Trophoblast cell (in vitro differentiated cells and primary cell): ENCODE measurements at regions not wholly inside any gene's neighbourhood (a gene's known extent, or its start where the extent isn't known, plus 50 kb on each side); places are given as distances from the start of the nearest gene placed in this dataset.
"Not testable (repeated sequence)": the region's sequence is repeated elsewhere in the genome, so short reads cannot be mapped to it uniquely, and the experiment has no call there.

Source experiments
- DNase-seq, 2 donors: peaks; one replicate each; pipeline ENCODE4 v3.0.0-alpha.2; 2016
- H2AFZ ChIP-seq: 2 replicates; pipeline ENCODE4 v1.6.1; 2013; ENCODE audit warnings: low read length, moderate library complexity, mild to moderate bottlenecking; ENCODE audit not compliant: insufficient read depth, poor library complexity
- H2AK5ac ChIP-seq: 2 replicates; pipeline ENCODE4 v1.6.1; 2013; ENCODE audit warnings: mild to moderate bottlenecking, low read length
- H2BK120ac ChIP-seq: 2 replicates; pipeline ENCODE4 v1.6.1; 2013; ENCODE audit warnings: low read length, mild to moderate bottlenecking, moderate library complexity; ENCODE audit not compliant: insufficient read depth, poor library complexity
- H2BK12ac ChIP-seq: 2 replicates; pipeline ENCODE4 v1.6.1; 2013; ENCODE audit warnings: mild to moderate bottlenecking, low read length, moderate library complexity
- H2BK5ac ChIP-seq: 2 replicates; pipeline ENCODE4 v1.6.1; 2013; ENCODE audit warnings: low read length, low read depth, moderate library complexity, mild to moderate bottlenecking; ENCODE audit not compliant: poor library complexity
- H3K14ac ChIP-seq: 2 replicates; pipeline ENCODE4 v1.6.1; 2013; ENCODE audit warnings: mild to moderate bottlenecking, low read length
- H3K18ac ChIP-seq: 2 replicates; pipeline ENCODE4 v1.6.1; 2013; ENCODE audit warnings: mild to moderate bottlenecking, low read length
- H3K23ac ChIP-seq: 2 replicates; pipeline ENCODE4 v1.6.1; 2013; ENCODE audit warnings: low read length
- H3K27ac ChIP-seq: 2 replicates; pipeline ENCODE4 v1.5.1; 2013; ENCODE audit warnings: low read depth, mild to moderate bottlenecking, inconsistent platforms, low read length, moderate library complexity
- H3K27me3 ChIP-seq: 2 replicates; pipeline ENCODE4 v1.6.1; 2013; ENCODE audit warnings: inconsistent platforms, mild to moderate bottlenecking, low read length, moderate library complexity; ENCODE audit not compliant: insufficient read depth
- H3K36me3 ChIP-seq, 2 experiments: 1 replicate in 1 of 2; 2 replicates in 1 of 2; pipeline ENCODE4 v1.6.1; 2013; ENCODE audit warnings: low read length in 2 of 2, mild to moderate bottlenecking in 2 of 2, moderate library complexity in 1 of 2; ENCODE audit not compliant: insufficient read depth in 2 of 2, control insufficient read depth in 1 of 2
- H3K4ac ChIP-seq: 2 replicates; pipeline ENCODE4 v1.6.1; 2013; ENCODE audit warnings: low read depth, mild to moderate bottlenecking, low read length, moderate library complexity
- H3K4me1 ChIP-seq, 2 experiments: 1 replicate in 1 of 2; 2 replicates in 1 of 2; pipeline ENCODE4 v1.6.1; 2013; ENCODE audit warnings: low read length in 2 of 2, mild to moderate bottlenecking in 2 of 2, moderate library complexity in 1 of 2; ENCODE audit not compliant: insufficient read depth in 2 of 2, control insufficient read depth in 1 of 2
- H3K4me2 ChIP-seq: 2 replicates; pipeline ENCODE4 v1.6.1; 2013; ENCODE audit warnings: inconsistent platforms, mild to moderate bottlenecking, low read length, moderate library complexity
- H3K4me3 ChIP-seq: 2 replicates; pipeline ENCODE4 v1.5.1; 2013; ENCODE audit warnings: mild to moderate bottlenecking, low read depth, low read length, inconsistent platforms
- H3K79me1 ChIP-seq: one replicate; pipeline ENCODE4 v1.6.1; 2013; ENCODE audit warnings: low read length
- H3K79me2 ChIP-seq: 2 replicates; pipeline ENCODE4 v1.6.1; 2013; ENCODE audit warnings: low read length, mild to moderate bottlenecking; ENCODE audit not compliant: control insufficient read depth, insufficient read depth, poor library complexity
- H3K9ac ChIP-seq: 2 replicates; pipeline ENCODE4 v1.6.1; 2013; ENCODE audit warnings: mild to moderate bottlenecking, low read length
- H3K9me3 ChIP-seq: 2 replicates; pipeline ENCODE4 v1.6.1; 2013; ENCODE audit warnings: low read depth, mild to moderate bottlenecking, control low read depth, inconsistent platforms, low read length; ENCODE audit not compliant: insufficient read depth
- H4K12ac ChIP-seq: 2 replicates; pipeline ENCODE4 v1.6.1; 2013; ENCODE audit warnings: low read depth, mild to moderate bottlenecking, low read length, moderate library complexity
- H4K8ac ChIP-seq: 2 replicates; pipeline ENCODE4 v1.6.1; 2013; ENCODE audit warnings: low read depth, mild to moderate bottlenecking, low read length, moderate library complexity
- H4K91ac ChIP-seq: one replicate; pipeline ENCODE4 v1.6.1; 2013; ENCODE audit warnings: low read depth, mild to moderate bottlenecking, low read length, moderate library complexity
- WGBS: extraction: QIAGEN DNeasy Blood & Tissue Kit; methylation state at CpG from one replicate; pipeline ENCODE4 v1.1.7; 2013; ENCODE audit warnings: missing lambda C conversion rate; ENCODE audit not compliant: insufficient read length, insufficient coverage; ENCODE audit errors: extremely low coverage; 5-methylcytosine and 5-hydroxymethylcytosine counted together

DNA sequence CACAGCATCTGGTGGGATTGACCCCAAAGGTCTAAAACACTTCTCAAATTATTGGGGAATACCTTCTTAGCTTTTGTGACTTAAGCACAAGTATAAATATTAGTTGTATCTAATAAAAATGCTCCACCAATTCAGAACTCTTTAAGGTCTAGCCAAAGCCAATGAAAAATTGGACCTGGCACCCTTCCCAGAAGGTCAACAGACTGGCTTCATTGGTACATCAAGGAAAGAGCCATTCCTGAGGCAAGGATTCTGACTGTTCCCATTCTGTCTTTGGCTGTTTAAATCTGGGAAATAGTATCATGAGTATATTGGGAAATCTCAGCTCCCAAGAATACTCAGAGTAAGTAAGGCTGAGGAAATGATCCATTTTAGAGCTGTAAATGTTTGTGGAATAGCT lies 153.0 kb upstream of the TRPC5 start:
- H3K4me3 ChIP-seq: no peak overlapping the region
- H3K27ac ChIP-seq: no peak overlapping the region
- no peak overlapping the region for H2BK120ac ChIP-seq
- no peaks in the 10 kb centered on the region for H3K4me1 ChIP-seq
- DNase-seq: no peak
- H2BK5ac ChIP-seq: no peak overlapping the region
- no peak overlapping the region for H2AFZ ChIP-seq
- H2AK5ac ChIP-seq: no peak overlapping the region
- H3K14ac ChIP-seq: no peak overlapping the region
- H3K27me3 ChIP-seq: no peaks in the 10 kb centered on the region
- H4K12ac ChIP-seq: no peak overlapping the region
- no peaks in the 10 kb centered on the region for H3K36me3 ChIP-seq
- no peaks in the 10 kb centered on the region for H3K79me1 ChIP-seq
- no peak overlapping the region for H2BK12ac ChIP-seq
- H3K4ac ChIP-seq: no peak overlapping the region
- no peak overlapping the region for H3K4me2 ChIP-seq
- no peak overlapping the region for H3K18ac ChIP-seq
- H4K8ac ChIP-seq: no peak overlapping the region
- H3K23ac ChIP-seq: no peak overlapping the region
- H3K9ac ChIP-seq: no peak overlapping the region
- no peak overlapping the region for H4K91ac ChIP-seq
- H3K79me2 ChIP-seq: no peaks in the 10 kb centered on the region
- H3K9me3 ChIP-seq: no peaks in the 10 kb centered on the region

DNA sequence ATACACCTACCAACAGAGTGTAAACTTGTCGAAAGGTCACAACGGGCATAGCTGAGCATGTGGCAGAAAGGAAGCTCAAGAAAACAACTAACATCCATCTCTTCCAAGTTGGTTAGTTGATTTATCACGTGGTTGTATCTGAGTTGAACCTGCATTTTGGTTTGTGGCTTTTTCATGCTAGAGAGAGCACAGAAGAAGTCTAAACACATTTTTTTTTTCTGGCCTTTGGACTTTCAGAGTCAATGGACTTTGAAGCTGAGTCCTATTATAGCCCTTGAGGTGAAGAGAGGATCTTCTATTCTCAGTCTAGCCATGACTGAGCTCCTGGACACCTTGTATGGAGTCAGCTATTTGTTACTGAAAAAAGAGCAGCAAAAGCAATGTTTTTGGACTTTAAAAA lies 150.6 kb upstream of the TRPC5 start:
- Histone ChIP-seq H3K18ac (no peak overlapping the region), H3K36me3 (no peaks in the 10 kb centered on the region), H3K4ac (no peak overlapping the region), H3K27ac (no peak overlapping the region), H3K14ac (no peak overlapping the region), H4K8ac (no peak overlapping the region), H3K79me2 (no peaks in the 10 kb centered on the region), H3K79me1 (no peaks in the 10 kb centered on the region), H2AK5ac (no peak overlapping the region), H2BK5ac (no peak overlapping the region), H3K9me3 (no peaks in the 10 kb centered on the region), H4K91ac (no peak overlapping the region), H3K9ac (no peak overlapping the region), H3K23ac (no peak overlapping the region), H3K4me2 (no peak overlapping the region), H2BK12ac (no peak overlapping the region), H3K27me3 (no peaks in the 10 kb centered on the region), H2AFZ (no peak overlapping the region), H3K4me3 (no peak overlapping the region), H4K12ac (no peak overlapping the region), H2BK120ac (no peak overlapping the region), H3K4me1 (no peaks in the 10 kb centered on the region)
- no peak for DNase-seq
- WGBS: no CpG with 5 or more reads among the region's 3 CpGs

DNA sequence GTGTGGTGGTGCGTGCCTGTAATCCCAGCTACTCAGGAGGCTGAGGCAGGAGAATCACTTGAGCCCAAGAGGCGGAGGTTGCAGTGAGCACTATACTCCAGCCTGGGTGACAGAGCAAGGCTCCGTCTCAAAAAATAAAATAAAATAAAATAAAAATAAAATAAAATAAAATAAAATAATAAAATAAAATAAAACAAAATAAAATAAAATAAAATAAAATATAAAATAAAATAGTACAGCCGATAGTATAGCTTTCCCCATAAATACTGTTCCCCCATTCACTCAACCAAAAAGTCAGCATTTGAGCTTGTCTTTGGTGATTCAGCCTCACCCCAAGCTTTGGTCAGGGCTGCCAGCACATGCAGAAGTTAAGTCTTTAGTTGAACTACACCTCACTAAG lies 144.2 kb upstream of the TRPC5 start:
- not testable (repeated sequence) for H2BK120ac ChIP-seq, H3K79me1 ChIP-seq, H2AK5ac ChIP-seq, H4K8ac ChIP-seq, H3K27ac ChIP-seq, H4K91ac ChIP-seq, H3K4me3 ChIP-seq, H3K4ac ChIP-seq, H2AFZ ChIP-seq, H2BK12ac ChIP-seq, H3K9ac ChIP-seq, H3K79me2 ChIP-seq, H3K4me1 ChIP-seq, DNase-seq, H2BK5ac ChIP-seq, H3K14ac ChIP-seq, H4K12ac ChIP-seq, H3K36me3 ChIP-seq, H3K9me3 ChIP-seq, H3K18ac ChIP-seq, H3K27me3 ChIP-seq, H3K4me2 ChIP-seq, H3K23ac ChIP-seq
- no CpG with 5 or more reads among the region's 4 CpGs for WGBS

DNA sequence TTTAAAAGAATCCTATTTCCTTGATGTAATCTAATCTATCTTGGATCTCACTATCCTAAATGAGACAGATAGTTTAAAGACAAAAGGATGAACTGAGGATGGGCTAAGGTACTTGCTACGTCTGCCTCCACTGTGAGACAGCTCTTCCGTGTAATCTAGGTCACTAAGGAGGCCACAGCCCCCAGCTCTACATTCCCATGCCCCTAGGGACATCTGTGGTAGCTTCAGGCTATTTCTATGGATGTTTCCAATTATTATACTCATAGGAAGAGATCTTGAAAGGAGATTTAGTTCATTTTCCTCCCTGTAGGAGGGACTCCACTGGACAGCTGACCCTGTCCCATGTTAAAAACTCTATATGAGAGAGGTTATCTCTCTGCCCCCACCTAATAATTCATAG lies 140.8 kb upstream of the TRPC5 start:
- Histone ChIP-seq H3K4ac (no peak overlapping the region), H3K36me3 (no peaks in the 10 kb centered on the region), H3K79me1 (no peaks in the 10 kb centered on the region), H3K23ac (no peak overlapping the region), H2AK5ac (no peak overlapping the region), H3K14ac (no peak overlapping the region), H2BK12ac (no peak overlapping the region), H3K27ac (no peak overlapping the region), H3K9me3 (no peaks in the 10 kb centered on the region), H3K27me3 (no peaks in the 10 kb centered on the region), H4K12ac (no peak overlapping the region), H2BK120ac (no peak overlapping the region), H4K8ac (no peak overlapping the region), H3K18ac (no peak overlapping the region), H2BK5ac (no peak overlapping the region), H3K4me2 (no peak overlapping the region), H3K9ac (no peak overlapping the region), H2AFZ (no peak overlapping the region), H3K4me3 (no peak overlapping the region), H4K91ac (no peak overlapping the region), H3K79me2 (no peaks in the 10 kb centered on the region), H3K4me1 (no peaks in the 10 kb centered on the region)
- WGBS: no CpG with 5 or more reads among the region's 2 CpGs
- DNase-seq: peak in 1 of 2 donors; percentile 34

DNA sequence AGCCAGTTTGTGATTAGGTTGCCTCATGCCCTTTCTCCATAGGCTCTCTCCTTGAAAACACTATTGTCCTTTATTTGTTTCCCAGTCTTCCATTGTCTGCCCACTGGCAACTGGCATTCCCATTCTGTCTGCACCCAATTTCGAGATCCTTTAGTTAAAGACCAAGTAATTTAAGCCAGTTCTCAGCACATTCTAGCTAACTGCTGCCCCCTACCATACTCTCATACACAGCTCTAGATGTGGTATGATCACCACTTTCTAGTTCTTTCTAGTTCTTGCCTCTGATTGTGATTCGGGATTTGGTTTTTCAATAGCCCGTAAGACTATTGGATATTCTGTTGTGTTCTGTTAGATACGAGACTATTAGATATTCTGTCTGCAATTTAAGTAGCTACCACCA lies 135.8 kb upstream of the TRPC5 start:
- Histone ChIP-seq H3K27me3 (no peaks in the 10 kb centered on the region), H3K4ac (no peak overlapping the region), H3K14ac (no peak overlapping the region), H2BK5ac (no peak overlapping the region), H3K4me3 (no peak overlapping the region), H2BK120ac (no peak overlapping the region), H3K9ac (no peak overlapping the region), H4K91ac (no peak overlapping the region), H3K18ac (no peak overlapping the region), H4K8ac (no peak overlapping the region), H4K12ac (no peak overlapping the region), H3K79me1 (no peaks in the 10 kb centered on the region), H3K9me3 (no peaks in the 10 kb centered on the region), H3K27ac (no peak overlapping the region), H2AFZ (no peak overlapping the region), H3K79me2 (no peaks in the 10 kb centered on the region), H3K23ac (no peak overlapping the region), H3K4me1 (no peaks in the 10 kb centered on the region), H2BK12ac (no peak overlapping the region), H3K4me2 (no peak overlapping the region), H2AK5ac (no peak overlapping the region), H3K36me3 (no peaks in the 10 kb centered on the region)
- no CpG with 5 or more reads among the region's 4 CpGs for WGBS
- DNase-seq: no peak
